Mesothelial cell of epicardium (in vitro differentiated cells): ENCODE measurements at regions not wholly inside any gene's neighbourhood (a gene's known extent, or its start where the extent isn't known, plus 50 kb on each side); places are given as distances from the start of the nearest gene placed in this dataset.

Experiments
- DNase-seq, 2 experiments: peaks; one replicate each; pipeline ENCODE4 v3.0.0; 2021; ENCODE audit warnings: low spot score in 2 of 2; ENCODE audit not compliant: unreplicated experiment in 2 of 2
- H3K27ac Mint-ChIP-seq: 2 replicates; pipeline ENCODE4 v1.8.0; 2021; ENCODE audit warnings: mixed read lengths
- H3K27me3 Mint-ChIP-seq: 2 replicates; pipeline ENCODE4 v1.8.0; 2021; ENCODE audit warnings: low read depth, mixed read lengths
- H3K36me3 Mint-ChIP-seq: 2 replicates; pipeline ENCODE4 v1.8.0; 2021; ENCODE audit warnings: mixed read lengths
- H3K4me1 Mint-ChIP-seq: 2 replicates; pipeline ENCODE4 v1.8.0; 2021; ENCODE audit warnings: mixed read lengths
- H3K4me3 Mint-ChIP-seq: 2 replicates; pipeline ENCODE4 v1.8.0; 2021; ENCODE audit warnings: mild to moderate bottlenecking, moderate library complexity, mixed read lengths
- H3K9me3 Mint-ChIP-seq: 2 replicates; pipeline ENCODE4 v1.8.0; 2021; ENCODE audit warnings: mixed read lengths
- TF ChIP-seq, protein P1 (sequence below): fragments of 200-600 bp; sonication (generic); IDR thresholded peaks from one replicate; pipeline ENCODE4 v1.5.0; 2021; ENCODE audit warnings: antibody characterized with exemption; ENCODE audit not compliant: unreplicated experiment

DNA sequence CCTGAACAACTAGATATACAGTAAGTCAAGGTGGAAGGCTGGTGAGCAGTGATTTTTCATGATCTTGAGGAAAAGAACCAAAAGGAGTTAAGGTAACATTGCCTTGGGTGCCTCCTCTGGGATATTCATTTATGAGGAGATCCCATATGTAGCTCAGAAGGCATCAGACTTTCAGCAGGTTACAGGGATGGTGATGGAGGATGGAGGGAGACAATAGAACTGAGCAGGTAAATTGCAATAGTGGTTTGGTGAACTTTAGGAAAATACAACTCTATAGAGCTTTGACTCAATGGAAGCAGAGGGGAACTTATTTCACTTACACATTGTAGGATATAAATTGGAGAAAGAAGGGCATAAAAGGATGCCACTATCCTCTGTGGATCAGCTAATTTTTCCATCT, 243.4 kb upstream of the SPRY2 start:
- no peak for DNase-seq
- no peak overlapping the region for H3K27ac Mint-ChIP-seq
- no peaks in the 10 kb centered on the region for H3K4me1 Mint-ChIP-seq
- TF ChIP-seq, protein P1, sequence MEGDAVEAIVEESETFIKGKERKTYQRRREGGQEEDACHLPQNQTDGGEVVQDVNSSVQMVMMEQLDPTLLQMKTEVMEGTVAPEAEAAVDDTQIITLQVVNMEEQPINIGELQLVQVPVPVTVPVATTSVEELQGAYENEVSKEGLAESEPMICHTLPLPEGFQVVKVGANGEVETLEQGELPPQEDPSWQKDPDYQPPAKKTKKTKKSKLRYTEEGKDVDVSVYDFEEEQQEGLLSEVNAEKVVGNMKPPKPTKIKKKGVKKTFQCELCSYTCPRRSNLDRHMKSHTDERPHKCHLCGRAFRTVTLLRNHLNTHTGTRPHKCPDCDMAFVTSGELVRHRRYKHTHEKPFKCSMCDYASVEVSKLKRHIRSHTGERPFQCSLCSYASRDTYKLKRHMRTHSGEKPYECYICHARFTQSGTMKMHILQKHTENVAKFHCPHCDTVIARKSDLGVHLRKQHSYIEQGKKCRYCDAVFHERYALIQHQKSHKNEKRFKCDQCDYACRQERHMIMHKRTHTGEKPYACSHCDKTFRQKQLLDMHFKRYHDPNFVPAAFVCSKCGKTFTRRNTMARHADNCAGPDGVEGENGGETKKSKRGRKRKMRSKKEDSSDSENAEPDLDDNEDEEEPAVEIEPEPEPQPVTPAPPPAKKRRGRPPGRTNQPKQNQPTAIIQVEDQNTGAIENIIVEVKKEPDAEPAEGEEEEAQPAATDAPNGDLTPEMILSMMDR = no peak
- H3K36me3 Mint-ChIP-seq = peaks cover 10% of the 10 kb centered on the region
- H3K9me3 Mint-ChIP-seq = peaks cover 49% of the 10 kb centered on the region
- no peak overlapping the region for H3K4me3 Mint-ChIP-seq
- no peaks in the 10 kb centered on the region for H3K27me3 Mint-ChIP-seq

DNA sequence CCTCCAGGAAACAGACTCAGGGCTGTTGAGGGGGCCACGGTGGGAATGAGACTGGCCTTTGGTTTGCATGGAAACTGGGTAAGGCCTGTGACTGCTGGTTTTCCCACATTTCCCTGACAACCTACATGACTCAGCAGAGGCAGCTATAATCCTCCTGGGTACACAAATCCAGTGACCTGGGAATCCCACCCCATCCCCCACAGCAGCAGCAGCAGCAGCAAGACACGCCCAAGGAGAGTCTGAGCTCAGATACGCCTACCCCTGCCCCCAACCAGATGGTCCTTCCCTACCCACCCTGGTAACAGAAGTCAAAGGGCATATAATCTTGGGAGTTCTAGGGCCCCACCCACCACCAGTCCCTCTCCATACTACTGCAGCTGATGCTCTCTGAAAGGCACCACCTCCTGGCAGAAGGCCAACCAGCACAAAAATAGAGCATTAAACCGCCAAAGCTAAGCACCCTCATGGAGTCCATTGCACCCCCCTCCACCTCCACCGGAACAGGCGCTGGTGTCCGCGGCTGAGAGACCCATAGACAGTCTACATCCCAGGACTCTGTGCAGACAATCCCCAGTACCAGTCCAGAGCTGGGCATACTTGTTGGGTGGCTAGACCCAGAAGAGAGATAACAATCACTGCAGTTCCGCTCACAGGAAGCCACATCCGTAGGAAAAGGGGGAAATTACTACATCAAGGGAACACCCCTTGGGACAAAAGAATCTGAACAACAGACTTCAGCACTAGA, 237.2 kb upstream of the SPRY2 start:
- Mint-ChIP-seq H3K27ac (no peak overlapping the region), H3K27me3 (no peaks in the 10 kb centered on the region), H3K36me3 (peaks cover 12% of the 10 kb centered on the region), H3K4me3 (no peak overlapping the region), H3K4me1 (peaks cover 12% of the 10 kb centered on the region), H3K9me3 (peaks cover 41% of the 10 kb centered on the region)
- DNase-seq = no peak
- TF ChIP-seq, protein P1 = no peak

DNA sequence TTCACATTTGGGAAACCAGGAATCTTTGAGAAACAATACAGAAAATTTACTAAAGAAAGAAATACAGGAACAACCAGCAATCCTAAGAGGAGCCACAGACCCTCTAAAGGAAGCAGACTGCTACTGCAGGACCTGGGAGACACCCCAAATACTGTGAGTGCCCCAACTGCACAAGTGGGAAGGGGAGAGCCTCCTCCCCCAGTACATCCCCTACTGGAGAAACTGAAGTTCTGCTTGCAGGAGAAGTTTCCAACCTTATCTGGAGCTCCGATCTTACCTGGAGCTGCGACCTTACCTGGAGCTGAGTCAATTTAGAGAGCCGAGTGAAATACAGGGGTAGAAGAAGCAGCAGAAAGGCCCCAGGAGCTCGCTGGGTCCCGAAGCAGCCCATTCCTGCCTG, 236.4 kb upstream of the SPRY2 start:
- TF ChIP-seq, protein P1 = no peak
- Mint-ChIP-seq H3K4me3 (no peak overlapping the region), H3K27ac (no peak overlapping the region), H3K4me1 (peaks cover 13% of the 10 kb centered on the region), H3K27me3 (no peaks in the 10 kb centered on the region), H3K9me3 (peaks cover 36% of the 10 kb centered on the region), H3K36me3 (peaks cover 12% of the 10 kb centered on the region)
- no peak for DNase-seq

DNA sequence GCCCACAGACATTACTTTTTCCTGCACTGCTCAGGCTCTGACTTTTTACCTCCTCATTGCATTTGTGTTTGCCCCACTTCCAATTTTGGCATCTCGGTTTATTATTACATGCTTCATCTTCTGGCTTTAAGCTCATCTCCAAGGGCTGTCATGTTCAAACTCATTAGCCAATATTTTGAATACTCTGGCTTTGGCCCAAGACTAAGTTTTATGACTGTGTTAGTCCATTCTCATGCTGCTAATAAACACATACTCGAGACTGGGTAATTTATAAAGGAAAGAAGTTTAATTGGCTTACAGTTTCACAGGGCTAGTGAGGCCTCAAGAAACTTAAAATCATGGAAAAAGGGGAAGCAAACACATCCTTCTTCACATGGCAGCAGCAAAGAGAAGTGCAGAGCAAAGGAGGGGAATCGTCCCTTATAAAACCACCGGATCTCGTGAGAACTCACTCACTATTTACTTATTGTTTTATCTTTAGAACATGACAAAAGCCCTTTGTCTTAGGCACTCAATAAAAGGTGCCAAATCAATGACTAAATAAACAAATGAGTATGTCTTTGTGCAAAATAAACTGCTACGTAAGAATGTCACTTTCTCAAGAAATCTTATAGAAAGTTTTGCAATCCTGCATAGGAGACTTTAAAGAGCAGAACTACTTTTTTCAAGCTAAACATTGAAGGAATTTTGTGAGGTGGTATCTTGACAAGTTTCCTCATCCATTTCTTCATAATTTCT, 233.4 kb upstream of the SPRY2 start:
- H3K9me3 Mint-ChIP-seq = peaks cover 9% of the 10 kb centered on the region
- H3K27me3 Mint-ChIP-seq = no peaks in the 10 kb centered on the region
- TF ChIP-seq, protein P1 = no peak
- DNase-seq = no peak
- H3K27ac Mint-ChIP-seq = no peak overlapping the region
- peaks cover 24% of the 10 kb centered on the region for H3K4me1 Mint-ChIP-seq
- no peak overlapping the region for H3K4me3 Mint-ChIP-seq
- H3K36me3 Mint-ChIP-seq = peaks cover 3% of the 10 kb centered on the region

DNA sequence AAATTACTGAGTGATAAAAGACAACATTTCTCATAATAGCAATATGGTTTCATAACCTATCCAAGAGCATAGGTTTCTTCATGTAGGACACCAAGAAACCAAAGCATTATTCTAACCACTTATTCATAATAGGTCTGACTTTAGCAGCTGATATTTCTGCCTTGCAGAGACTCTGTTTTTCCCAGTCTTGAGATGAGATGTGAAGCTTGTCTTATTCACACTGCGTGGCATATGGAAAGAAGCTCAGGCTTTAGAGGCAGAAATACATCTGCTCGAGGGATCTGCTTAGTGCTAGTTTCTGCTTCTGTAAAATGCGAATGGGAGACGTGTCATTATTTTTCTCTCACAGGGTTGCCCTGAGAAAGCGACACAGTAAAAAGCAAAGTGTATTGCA, 232.0 kb upstream of the SPRY2 start:
- Mint-ChIP-seq H3K27me3 (no peaks in the 10 kb centered on the region), H3K36me3 (no peaks in the 10 kb centered on the region), H3K4me1 (peaks cover 24% of the 10 kb centered on the region), H3K4me3 (no peak overlapping the region), H3K9me3 (no peaks in the 10 kb centered on the region), H3K27ac (no peak overlapping the region)
- TF ChIP-seq, protein P1 = no peak
- no peak for DNase-seq
